Ovary (tissue), 3 donors: ENCODE measurements at regions not wholly inside any gene's neighbourhood (a gene's known extent, or its start where the extent isn't known, plus 50 kb on each side); places are given as distances from the start of the nearest gene placed in this dataset.

ENCODE experiments used
- CTCF ChIP-seq, 3 donors: fragments of 450-650 bp in 2 of 3; fragments of 200-600 bp in 1 of 3; IDR thresholded peaks; one replicate each; pipeline versions ENCODE4 v1.5.1 to v1.8.0; 2016 to 2022; ENCODE audit warnings: antibody characterized with exemption in 3 of 3, mild to moderate bottlenecking in 1 of 3
- POLR2A ChIP-seq: fragments of 450-650 bp; IDR thresholded peaks from one replicate; pipeline ENCODE4 v1.6.1; 2017; ENCODE audit warnings: antibody characterized with exemption, mild to moderate bottlenecking, moderate library complexity
- donor health status: DM: no; HTN: no; CAD: no.

GRCh38 chr9:113692256-113692655 is 183.9 kb upstream of the ZNF618 start:
- no peak for TF ChIP-seq POLR2A
- no peak for TF ChIP-seq CTCF (IDR thresholded peaks at IDR 0.05)
